Pancreas (tissue), 10 donors: ENCODE measurements at regions not wholly inside any gene's neighbourhood (a gene's known extent, or its start where the extent isn't known, plus 50 kb on each side); places are given as distances from the start of the nearest gene placed in this dataset.
A peak's percentile ranks its signal among the peaks of the same experiment; 100 is the strongest.

ENCODE experiments used
- ATAC-seq, 4 donors: fragments of 200-7000 bp; cut with Tn5 transposase; one replicate each; pipeline versions ENCODE4 v1.8.0 to v1.9.1; 2020; ENCODE audit warnings: mild to moderate bottlenecking in 4 of 4, moderate library complexity in 4 of 4
- DNase-seq, 6 donors: peaks; one replicate each; pipeline ENCODE4 v3.0.0-alpha.2; 2020
- FAIRE-seq: peaks from 2 replicates; lab custom pipeline; 2012; peaks lifted over from hg19 to GRCh38; lab: Jason Lieb, UNC
- H3K27ac ChIP-seq, 4 donors: fragments of 200-600 bp; sonication (generic); 1 replicate in 3 of 4; 2 replicates in 1 of 4; pipeline versions ENCODE4 v1.5.0 to v1.8.0; 2020
- H3K27me3 ChIP-seq, 4 donors: fragments of 200-600 bp; one replicate each; pipeline ENCODE4 v1.8.0; 2021
- H3K36me3 ChIP-seq, 3 donors: fragments of 200-600 bp; sonication (generic) in 1 of 3; one replicate each; pipeline versions ENCODE4 v1.5.0 to v1.8.0; 2020 to 2021
- H3K4me1 ChIP-seq, 3 donors: fragments of 200-600 bp; one replicate each; pipeline ENCODE4 v1.8.0; 2021
- H3K4me3 ChIP-seq, 4 donors: fragments of 200-600 bp; sonication (generic) in 2 of 4; one replicate each; pipeline versions ENCODE4 v1.5.0 to v1.8.0; 2020 to 2021
- H3K9me3 ChIP-seq, 4 donors: fragments of 200-600 bp; one replicate each; pipeline ENCODE4 v1.8.0; 2021
- CTCF ChIP-seq, 4 donors: fragments of 200-600 bp; sonication (generic) in 3 of 4; IDR thresholded peaks; one replicate each; pipeline versions ENCODE4 v1.5.0 to v1.8.0; 2021; ENCODE audit warnings: antibody characterized with exemption in 4 of 4
- WGBS, 2 donors: extraction: QIAGEN DNeasy Blood & Tissue Kit; methylation state at CpG; one replicate each; pipeline ENCODE4 v1.1.7; 2013; 5-methylcytosine and 5-hydroxymethylcytosine counted together
- intact Hi-C, 3 donors: fragments of 100-400 bp; cut with DNase I; formaldehyde crosslinking; loops; one replicate each; pipeline versions ENCODE4 v1.11.1 to v1.14.2; 2022
- donor health status: healthy with polysubstance abuse.
- donor health status: DM: no; HTN: no; CAD: no; lungs with moderate emphysema.
- donor health status: DM: no; HTN: no; CAD: no.
- donor health status: control.
- donor health status: control.
- donor health status: Bipolar disorder and iron deficiency.
- donor health status: DM: yes; HTN: yes; CAD: no.
- donor health status: DM: no; HTN: no; CAD: no.
- donor health status: DM: no; HTN: no; CAD: no.
- donor health status: DM: yes; HTN: yes; CAD: no.

- peak; percentile 33 to 92 (median 76) for ATAC-seq
- Histone ChIP-seq H3K4me3 (no peak overlapping the region), H3K36me3 (no peaks in the 10 kb centered on the region), H3K4me1 (no peaks in the 10 kb centered on the region), H3K9me3 (no peaks in the 10 kb centered on the region), H3K27ac (peak overlapping the region in 1 of 4 donors; percentile 28), H3K27me3 (no peaks in the 10 kb centered on the region)
- intact Hi-C loops = no loop called here
- TF ChIP-seq CTCF (IDR thresholded peaks at IDR 0.05) = no peak
- FAIRE-seq = no peak
- 31 to 35% methylated on average over 4 of the region's 4 CpGs for WGBS, 2 donors
- peak in 4 of 6 donors; percentile 47 to 69 (median 52) for DNase-seq
Measured at GRCh38 chr3:44045476-44046275, 196.0 kb upstream of the TOPAZ1 start.

GRCh38 chr3:44047796-44048195, 193.9 kb upstream of the TOPAZ1 start:
- FAIRE-seq (no peak), DNase-seq (no peak), ATAC-seq (no peak)
- no peak for TF ChIP-seq CTCF (IDR thresholded peaks at IDR 0.05)
- H3K27me3 ChIP-seq = no peaks in the 10 kb centered on the region
- no peak overlapping the region for H3K4me3 ChIP-seq
- no peaks in the 10 kb centered on the region for H3K4me1 ChIP-seq
- no peaks in the 10 kb centered on the region for H3K9me3 ChIP-seq
- WGBS, 2 donors = 37 to 40% methylated on average over 3 of the region's 3 CpGs
- peak overlapping the region; percentile 5 to 47 (median 29) for H3K27ac ChIP-seq
- no peaks in the 10 kb centered on the region for H3K36me3 ChIP-seq
- intact Hi-C loops = no loop called here

GRCh38 chr3:44048196-44048924, 193.3 kb upstream of the TOPAZ1 start:
- FAIRE-seq = no peak

GRCh38 chr3:44048949-44049348, 192.7 kb upstream of the TOPAZ1 start:
- H3K36me3 ChIP-seq = no peaks in the 10 kb centered on the region

More at GRCh38 chr3:44048196-44048924, 193.3 kb upstream of the TOPAZ1 start:
- H3K36me3 ChIP-seq = no peaks in the 10 kb centered on the region
- TF ChIP-seq CTCF (IDR thresholded peaks at IDR 0.05) = no peak
- H3K27me3 ChIP-seq = no peaks in the 10 kb centered on the region
- no peak overlapping the region for H3K4me3 ChIP-seq
- H3K4me1 ChIP-seq = no peaks in the 10 kb centered on the region
- peak overlapping the region; percentile 5 to 47 (median 29) for H3K27ac ChIP-seq
- WGBS, 2 donors = 16 to 29% methylated on average over 3 of the region's 3 CpGs
- intact Hi-C loops = no loop called here
- H3K9me3 ChIP-seq = no peaks in the 10 kb centered on the region
- peak in 2 of 6 donors; percentile 6 to 25 for DNase-seq
- peak in 3 of 4 donors; percentile 57 to 85 (median 69) for ATAC-seq

More at GRCh38 chr3:44048949-44049348, 192.7 kb upstream of the TOPAZ1 start:
- no peaks in the 10 kb centered on the region for H3K4me1 ChIP-seq
- no peak overlapping the region for H3K4me3 ChIP-seq
- peak overlapping the region in 3 of 4 donors; percentile 5 to 47 (median 46) for H3K27ac ChIP-seq
- intact Hi-C loops = no loop called here
- H3K27me3 ChIP-seq = no peaks in the 10 kb centered on the region
- H3K9me3 ChIP-seq = no peaks in the 10 kb centered on the region
- no peak for FAIRE-seq
- no peak for DNase-seq
- no peak for ATAC-seq
- WGBS, 2 donors = 72 to 75% methylated on average over 2 of the region's 2 CpGs
- no peak for TF ChIP-seq CTCF (IDR thresholded peaks at IDR 0.05)
